SHP77 (cell line): ENCODE measurements at regions not wholly inside any gene's neighbourhood (a gene's known extent, or its start where the extent isn't known, plus 50 kb on each side); places are given as distances from the start of the nearest gene placed in this dataset.
"Not testable (repeated sequence)": the region's sequence is repeated elsewhere in the genome, so short reads cannot be mapped to it uniquely, and the experiment has no call there.

Experiments used
- DNase-seq, 2 experiments: peaks; one replicate each; lab custom pipeline; 2025; lab: John Stamatoyannopoulos, UW

- no peak for DNase-seq
These were observed 190.3 kb upstream of the TAB2 start for GRCh38 chr6:149127212-149127611.

GRCh38 chr6:149128489-149129145 is 188.9 kb upstream of the TAB2 start:
- no peak for DNase-seq

- DNase-seq: no peak
These were observed 188.0 kb upstream of the TAB2 start for GRCh38 chr6:149129371-149130077.

DNA sequence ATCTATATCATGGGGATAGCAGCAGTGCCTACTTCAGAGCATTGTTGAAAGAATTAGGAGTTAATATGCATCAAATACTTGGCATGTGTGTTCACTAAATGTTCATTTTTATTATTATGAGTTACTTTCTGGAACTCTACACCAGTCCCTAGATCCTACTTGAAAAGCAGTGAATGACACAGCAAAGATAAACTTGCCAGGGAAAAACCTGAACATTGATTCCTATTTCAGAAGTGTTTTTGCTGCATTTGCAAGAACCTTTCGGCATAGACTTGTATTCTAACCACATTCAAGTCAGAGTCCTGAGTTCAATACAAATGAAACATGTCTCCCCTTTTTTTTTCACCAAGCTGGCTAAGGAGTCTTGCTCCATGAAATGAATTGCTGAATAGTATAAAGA is 187.4 kb upstream of the TAB2 start:
- DNase-seq: no peak

GRCh38 chr6:149130508-149130907 is 187.0 kb upstream of the TAB2 start:
- no peak for DNase-seq

GRCh38 chr6:149131891-149132290 is 185.6 kb upstream of the TAB2 start:
- DNase-seq: no peak

- no peak for DNase-seq
These were observed 185.2 kb upstream of the TAB2 start for GRCh38 chr6:149132336-149132735.

DNA sequence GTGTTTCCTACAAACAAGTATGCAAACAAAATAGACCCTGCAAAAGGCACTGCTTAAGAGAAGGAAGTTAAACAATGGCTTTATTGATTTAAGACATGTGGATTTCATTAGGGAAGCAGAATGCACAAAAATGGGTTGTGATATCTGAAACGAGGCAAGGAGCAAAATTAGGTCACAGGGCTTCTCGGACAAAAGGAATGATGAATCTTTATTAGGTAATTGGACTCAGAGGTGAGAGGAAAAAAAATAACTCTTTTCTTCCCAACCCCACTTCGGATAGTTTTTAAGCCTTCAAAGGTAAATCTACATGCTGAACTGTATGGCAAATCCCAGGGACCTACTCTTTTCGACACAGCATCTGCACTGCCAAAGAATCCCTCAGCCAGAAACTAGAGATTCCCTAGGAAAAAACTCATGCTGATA is 183.0 kb upstream of the TAB2 start:
- DNase-seq: no peak

DNA sequence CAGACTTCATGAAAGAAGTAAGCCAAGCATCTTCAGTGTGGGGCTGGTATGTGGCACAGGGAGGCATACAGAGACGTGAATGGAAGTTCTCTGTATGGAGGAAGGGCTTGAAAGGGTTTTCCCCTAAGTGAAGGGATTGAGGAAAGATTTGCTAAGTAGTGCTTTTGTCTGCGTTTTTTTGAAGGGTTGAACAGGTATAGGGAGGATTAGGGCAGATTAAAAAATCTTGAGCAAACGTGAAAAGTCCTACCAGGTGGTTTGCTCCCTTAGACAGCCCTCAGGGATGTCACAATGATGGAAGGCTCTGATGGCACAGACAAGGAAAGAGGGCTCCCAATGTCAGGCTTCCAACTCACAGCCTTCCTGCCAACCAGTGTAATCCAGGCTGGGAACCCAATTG is 181.7 kb upstream of the TAB2 start:
- no peak for DNase-seq

DNA sequence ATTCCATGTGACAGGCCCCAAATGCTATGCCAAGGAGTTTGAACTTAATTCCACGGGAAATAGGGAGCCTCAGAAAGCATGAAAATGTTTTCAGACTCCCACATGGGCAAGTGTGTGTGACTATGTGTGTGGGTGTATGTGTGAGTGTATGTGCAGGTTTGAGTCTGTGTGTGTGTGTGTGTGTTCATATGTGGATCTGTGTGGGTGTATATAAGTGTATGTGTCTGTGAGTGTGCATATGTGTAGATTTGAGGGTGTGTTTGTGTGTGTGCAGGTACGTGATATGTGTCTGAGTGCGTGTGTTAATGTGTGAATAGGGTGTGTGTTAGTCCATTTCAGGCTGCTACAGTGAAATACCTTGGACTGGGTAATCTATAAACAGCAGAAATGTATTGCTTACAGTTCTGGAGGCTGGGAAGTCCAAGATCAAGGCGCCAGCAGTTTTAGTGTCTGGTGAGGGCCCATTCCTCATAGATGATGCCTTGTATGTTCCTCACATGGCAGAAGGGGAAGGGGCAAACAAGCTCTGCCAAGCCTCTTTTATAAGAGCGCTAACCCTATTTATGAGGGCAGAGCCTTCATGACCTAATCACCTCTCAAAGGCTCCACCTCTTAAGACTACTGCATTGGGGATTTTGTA is 181.1 kb upstream of the TAB2 start:
- no peak for DNase-seq

DNA sequence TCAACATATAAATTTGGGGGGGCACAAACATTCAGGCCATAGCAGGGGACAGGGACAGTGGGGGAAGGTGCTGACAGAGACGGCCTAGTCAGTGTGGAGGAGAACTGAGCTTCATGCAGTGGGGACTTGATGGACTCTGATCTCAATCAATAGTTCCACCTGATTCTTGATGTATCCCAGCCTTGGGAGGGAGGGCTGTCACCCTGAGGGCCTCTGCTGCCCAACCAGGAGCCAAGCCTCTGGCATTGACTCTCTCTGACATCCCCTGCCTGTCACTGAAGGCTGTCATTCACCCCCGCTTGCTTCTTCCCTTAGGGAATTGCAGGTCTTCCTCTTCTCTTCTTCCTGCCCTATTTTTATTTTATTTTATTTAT is 180.6 kb upstream of the TAB2 start:
- DNase-seq: no peak

- no peak for DNase-seq
These were observed 179.9 kb upstream of the TAB2 start for GRCh38 chr6:149137594-149137993.

- no peak for DNase-seq
These were observed 179.4 kb upstream of the TAB2 start for GRCh38 chr6:149138089-149138488.

GRCh38 chr6:149138699-149139294 is 178.7 kb upstream of the TAB2 start:
- no peak for DNase-seq

- DNase-seq: no peak
These were observed 177.8 kb upstream of the TAB2 start for GRCh38 chr6:149139782-149140136.

DNA sequence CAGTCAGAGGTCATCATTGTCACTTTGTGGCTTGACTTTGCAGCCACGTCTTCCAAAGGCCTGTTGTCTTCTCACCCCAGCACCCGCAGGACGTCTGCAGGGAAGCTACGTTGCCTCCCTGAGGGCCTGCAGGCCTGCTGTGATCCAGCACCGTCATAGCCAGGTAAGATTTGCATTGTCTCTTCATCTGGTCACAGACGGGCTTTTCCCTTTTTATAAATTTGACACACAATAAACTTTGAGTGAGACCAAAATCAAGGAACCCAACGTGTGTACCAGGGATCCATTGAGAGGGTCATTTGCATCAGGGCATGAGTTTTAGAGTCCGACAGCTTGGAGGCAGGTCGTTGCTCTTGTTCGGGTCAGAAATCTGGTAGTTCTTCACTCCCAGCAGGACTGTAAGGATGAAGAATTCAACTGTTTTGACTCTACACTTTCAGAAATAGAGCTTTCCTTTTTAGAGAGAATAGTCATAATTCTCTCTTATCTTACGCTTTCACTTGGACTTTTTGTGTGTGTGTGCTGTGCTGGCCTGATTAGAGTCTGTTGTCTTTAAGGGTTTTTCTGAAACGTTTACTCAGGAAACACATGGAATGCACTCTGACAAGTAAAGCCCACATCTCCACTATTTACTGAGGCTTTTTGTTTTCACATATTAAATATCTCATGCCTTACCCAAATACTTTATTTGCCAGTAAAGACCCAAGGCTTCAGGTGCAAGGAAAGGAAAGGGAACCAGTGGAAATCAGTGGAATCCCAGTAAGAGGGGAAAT is 177.2 kb upstream of the TAB2 start:
- no peak for DNase-seq

DNA sequence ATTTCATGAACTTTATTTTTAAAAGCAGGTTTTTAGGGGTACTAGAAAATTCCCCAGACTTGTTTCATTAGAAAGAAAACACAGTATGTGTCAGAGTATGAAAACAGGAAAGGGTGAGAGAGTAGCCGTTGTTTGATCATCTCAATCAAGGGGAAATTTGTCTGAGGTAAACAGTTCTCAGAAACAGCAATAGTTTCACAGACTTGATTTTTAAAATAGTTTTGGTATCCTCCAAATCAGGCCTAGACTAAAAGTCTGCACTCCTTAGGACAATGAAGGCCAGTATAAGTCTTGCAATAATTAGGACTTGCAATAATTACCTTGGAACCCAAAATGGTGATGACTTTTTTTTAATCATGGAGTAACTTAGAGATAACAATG is 176.6 kb upstream of the TAB2 start:
- DNase-seq: no peak

GRCh38 chr6:149142924-149143429 is 174.5 kb upstream of the TAB2 start:
- DNase-seq: no peak

GRCh38 chr6:149145800-149146199 is 171.7 kb upstream of the TAB2 start:
- DNase-seq: not testable (repeated sequence)

- no peak for DNase-seq
These were observed 170.3 kb upstream of the TAB2 start for GRCh38 chr6:149147195-149147594.

DNA sequence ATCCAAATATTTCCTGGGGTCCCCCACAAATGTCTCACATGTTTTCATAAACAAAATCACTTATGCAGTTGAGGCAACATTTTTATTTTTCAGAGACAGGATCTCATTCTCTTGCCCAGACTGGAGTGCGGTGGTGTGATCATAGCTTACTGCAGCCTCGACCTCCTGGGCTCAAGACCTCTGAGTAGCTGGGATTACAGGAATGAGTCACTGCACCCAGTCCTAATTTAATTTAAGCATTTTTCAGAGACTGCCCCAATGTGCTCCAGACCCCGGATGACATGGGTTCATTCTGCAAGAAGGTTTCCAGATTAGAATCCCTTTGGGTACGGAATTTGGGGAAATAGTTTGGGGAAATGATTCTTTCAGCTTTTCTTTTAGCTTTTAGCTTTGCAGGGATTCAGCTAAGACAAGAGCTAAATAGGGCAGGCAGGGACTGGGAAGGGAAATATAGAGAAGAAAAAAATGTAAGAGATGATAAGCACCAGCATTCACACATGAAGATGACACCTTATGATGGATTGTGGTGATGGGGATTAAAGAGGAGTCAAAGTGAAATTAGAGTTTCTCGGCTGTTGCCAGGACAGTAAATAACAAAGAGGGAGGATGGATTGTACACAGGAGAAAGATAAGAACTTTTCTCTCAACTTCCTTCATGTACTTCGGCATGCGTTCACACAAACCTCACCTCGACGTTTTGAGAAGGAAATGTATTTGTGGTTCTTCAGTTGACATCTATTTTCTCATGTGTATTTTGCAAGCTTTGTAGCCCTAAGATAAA is 169.4 kb upstream of the TAB2 start:
- no peak for DNase-seq
